ENCODE measurements at regions not wholly inside any gene's neighbourhood (a gene's known extent, or its start where the extent isn't known, plus 50 kb on each side); places are given as distances from the start of the nearest gene placed in this dataset.

- TF ChIP-seq CTCF (IDR thresholded peaks at IDR 0.05) = no peak
- H3K36me3 ChIP-seq = no peaks in the 10 kb centered on the region
- no peaks in the 10 kb centered on the region for H3K4me1 ChIP-seq
- H3K4me3 ChIP-seq = no peak overlapping the region
- ATAC-seq (no peak), DNase-seq (no peak)
- H3K27me3 ChIP-seq = no peaks in the 10 kb centered on the region
- H3K9me3 ChIP-seq = peaks cover 0 to 4% of the 10 kb centered on the region in 2 donors
- no peak overlapping the region for H3K27ac ChIP-seq
- intact Hi-C loops (cut with DNase I) = no loop called here
Measured at GRCh38 chr4:177967328-177967727, 525.1 kb upstream of the AGA start.

GRCh38 chr4:177968817-177969442 lies 526.7 kb upstream of the AGA start:
- Histone ChIP-seq H3K36me3 (no peaks in the 10 kb centered on the region), H3K4me3 (no peak overlapping the region), H3K27ac (no peak overlapping the region), H3K27me3 (no peaks in the 10 kb centered on the region), H3K9me3 (peaks cover 0 to 4% of the 10 kb centered on the region in 2 donors), H3K4me1 (no peaks in the 10 kb centered on the region)
- DNase-seq (no peak), ATAC-seq (no peak)
- no peak for TF ChIP-seq CTCF (IDR thresholded peaks at IDR 0.05)
- intact Hi-C loops (cut with DNase I) = no loop called here

- H3K27ac ChIP-seq = no peak overlapping the region
- no peaks in the 10 kb centered on the region for H3K4me1 ChIP-seq
- ATAC-seq = no peak
- intact Hi-C loops (cut with DNase I) = no loop called here
- H3K4me3 ChIP-seq = no peak overlapping the region
- no peaks in the 10 kb centered on the region for H3K36me3 ChIP-seq
- DNase-seq = no peak
- no peaks in the 10 kb centered on the region for H3K27me3 ChIP-seq
- peaks cover 0 to 4% of the 10 kb centered on the region in 2 donors for H3K9me3 ChIP-seq
- TF ChIP-seq CTCF (IDR thresholded peaks at IDR 0.05) = no peak
Measured at GRCh38 chr4:177974461-177974860, 532.2 kb upstream of the AGA start.

- ATAC-seq (no peak), DNase-seq (no peak)
- no peak overlapping the region for H3K4me3 ChIP-seq
- H3K36me3 ChIP-seq = no peaks in the 10 kb centered on the region
- H3K9me3 ChIP-seq = no peaks in the 10 kb centered on the region
- intact Hi-C loops (cut with DNase I) = no loop called here
- no peaks in the 10 kb centered on the region for H3K27me3 ChIP-seq
- H3K4me1 ChIP-seq = no peaks in the 10 kb centered on the region
- H3K27ac ChIP-seq = no peak overlapping the region
- no peak for TF ChIP-seq CTCF (IDR thresholded peaks at IDR 0.05)
Measured at GRCh38 chr4:177975315-177975987, 533.2 kb upstream of the AGA start.

DNA sequence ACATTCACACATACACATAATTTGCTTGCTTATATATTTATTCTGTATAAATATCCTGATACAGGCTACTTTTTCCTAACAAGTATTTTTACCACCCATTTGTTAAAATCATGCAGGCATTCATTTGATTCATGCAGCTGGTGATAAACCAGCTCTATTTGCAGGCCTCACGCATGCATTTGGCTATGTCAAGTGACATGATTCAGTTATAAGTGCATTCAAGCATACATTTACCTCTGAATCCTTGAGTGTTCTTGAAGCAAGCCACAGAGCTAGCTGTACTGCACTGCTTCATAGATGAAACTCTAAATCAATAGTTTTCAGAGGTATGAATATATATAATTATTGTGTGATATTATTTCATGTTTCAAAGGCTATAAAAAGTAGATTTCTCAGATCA lies 544.0 kb upstream of the AGA start:
- no peaks in the 10 kb centered on the region for H3K27me3 ChIP-seq
- intact Hi-C loops (cut with DNase I) = no loop called here

More for the DNA sequence above, 544.0 kb upstream of the AGA start:
- H3K27ac ChIP-seq = no peak overlapping the region
- no peak overlapping the region for H3K4me3 ChIP-seq
- H3K4me1 ChIP-seq = no peaks in the 10 kb centered on the region
- H3K9me3 ChIP-seq = no peaks in the 10 kb centered on the region
- TF ChIP-seq CTCF (IDR thresholded peaks at IDR 0.05) = no peak
- no peaks in the 10 kb centered on the region for H3K36me3 ChIP-seq
- ATAC-seq (no peak), DNase-seq (no peak)
